RWPE2 (cell line): ENCODE measurements at regions not wholly inside any gene's neighbourhood (a gene's known extent, or its start where the extent isn't known, plus 50 kb on each side); places are given as distances from the start of the nearest gene placed in this dataset.
"Not testable (repeated sequence)": the region's sequence is repeated elsewhere in the genome, so short reads cannot be mapped to it uniquely, and the experiment has no call there.

Experiments
- ATAC-seq: fragments of 200-7000 bp; cut with Tn5 transposase; 3 replicates; pipeline ENCODE4 v1.9.1; 2021; ENCODE audit warnings: low read depth
- DNase-seq: peaks from one replicate; pipeline ENCODE4 v3.0.0-alpha.2; 2020; ENCODE audit warnings: low spot score
- H3K27ac ChIP-seq: fragments of 450-650 bp; 2 replicates; pipeline ENCODE4 v1.5.1; 2017; ENCODE audit warnings: mild to moderate bottlenecking; ENCODE audit not compliant: poor library complexity, severe bottlenecking
- H3K27me3 ChIP-seq: fragments of 250-450 bp; sonication (Bioruptor Pico); 2 replicates; pipeline ENCODE4 v1.5.1; 2021; ENCODE audit warnings: mild to moderate bottlenecking, moderate library complexity; ENCODE audit not compliant: insufficient read depth, poor library complexity, severe bottlenecking
- H3K36me3 ChIP-seq: fragments of 250-450 bp; sonication (Bioruptor Pico); 2 replicates; pipeline ENCODE4 v1.5.1; 2020; ENCODE audit warnings: low read depth, mild to moderate bottlenecking, moderate library complexity
- H3K4me1 ChIP-seq: fragments of 250-450 bp; sonication (Bioruptor Pico); 2 replicates; pipeline ENCODE4 v1.5.1; 2021; ENCODE audit warnings: mild to moderate bottlenecking, moderate library complexity; ENCODE audit not compliant: insufficient read depth, poor library complexity, severe bottlenecking
- H3K4me3 ChIP-seq: fragments of 250-450 bp; sonication (Bioruptor Pico); 2 replicates; pipeline ENCODE4 v1.5.1; 2021; ENCODE audit warnings: mild to moderate bottlenecking, moderate library complexity; ENCODE audit not compliant: severe bottlenecking
- H3K9me3 ChIP-seq: fragments of 250-450 bp; sonication (Bioruptor Pico); 2 replicates; pipeline ENCODE4 v1.5.1; 2021; ENCODE audit warnings: mild to moderate bottlenecking, moderate library complexity; ENCODE audit not compliant: severe bottlenecking
- TF ChIP-seq, protein P1 (sequence below): fragments of 450-650 bp; IDR thresholded peaks from one replicate; pipeline ENCODE4 v1.5.1; 2017; ENCODE audit warnings: mild to moderate bottlenecking, moderate library complexity; ENCODE audit not compliant: poor library complexity, severe bottlenecking

DNA sequence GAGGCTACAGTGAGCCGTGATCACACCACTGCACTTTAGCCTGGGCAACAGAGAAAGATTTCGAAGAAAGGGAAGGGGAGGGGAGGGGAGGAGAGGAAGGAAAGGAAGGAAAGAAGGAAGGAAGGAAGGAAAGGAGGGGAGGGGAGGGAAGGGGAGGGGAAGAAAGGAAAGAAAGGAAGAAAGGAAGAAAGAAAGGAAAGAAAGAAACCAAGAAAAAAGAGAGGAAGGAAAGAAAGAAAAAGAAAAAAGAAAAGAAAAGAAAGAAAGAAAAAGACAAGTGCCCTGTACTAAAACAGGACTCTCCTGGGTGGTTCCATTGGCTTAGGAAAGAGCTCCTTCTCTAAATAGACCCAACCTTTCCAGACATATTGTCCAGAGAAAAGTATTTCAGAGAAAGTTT is 136.6 kb downstream of the PXDC1 start:
- TF ChIP-seq, protein P1, sequence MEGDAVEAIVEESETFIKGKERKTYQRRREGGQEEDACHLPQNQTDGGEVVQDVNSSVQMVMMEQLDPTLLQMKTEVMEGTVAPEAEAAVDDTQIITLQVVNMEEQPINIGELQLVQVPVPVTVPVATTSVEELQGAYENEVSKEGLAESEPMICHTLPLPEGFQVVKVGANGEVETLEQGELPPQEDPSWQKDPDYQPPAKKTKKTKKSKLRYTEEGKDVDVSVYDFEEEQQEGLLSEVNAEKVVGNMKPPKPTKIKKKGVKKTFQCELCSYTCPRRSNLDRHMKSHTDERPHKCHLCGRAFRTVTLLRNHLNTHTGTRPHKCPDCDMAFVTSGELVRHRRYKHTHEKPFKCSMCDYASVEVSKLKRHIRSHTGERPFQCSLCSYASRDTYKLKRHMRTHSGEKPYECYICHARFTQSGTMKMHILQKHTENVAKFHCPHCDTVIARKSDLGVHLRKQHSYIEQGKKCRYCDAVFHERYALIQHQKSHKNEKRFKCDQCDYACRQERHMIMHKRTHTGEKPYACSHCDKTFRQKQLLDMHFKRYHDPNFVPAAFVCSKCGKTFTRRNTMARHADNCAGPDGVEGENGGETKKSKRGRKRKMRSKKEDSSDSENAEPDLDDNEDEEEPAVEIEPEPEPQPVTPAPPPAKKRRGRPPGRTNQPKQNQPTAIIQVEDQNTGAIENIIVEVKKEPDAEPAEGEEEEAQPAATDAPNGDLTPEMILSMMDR = no peak
- Histone ChIP-seq H3K4me1 (peaks cover 30% of the 10 kb centered on the region), H3K36me3 (no peaks in the 10 kb centered on the region), H3K9me3 (no peaks in the 10 kb centered on the region), H3K27ac (no peak overlapping the region), H3K27me3 (no peaks in the 10 kb centered on the region), H3K4me3 (no peak overlapping the region)
- DNase-seq (no peak), ATAC-seq (no peak)

DNA sequence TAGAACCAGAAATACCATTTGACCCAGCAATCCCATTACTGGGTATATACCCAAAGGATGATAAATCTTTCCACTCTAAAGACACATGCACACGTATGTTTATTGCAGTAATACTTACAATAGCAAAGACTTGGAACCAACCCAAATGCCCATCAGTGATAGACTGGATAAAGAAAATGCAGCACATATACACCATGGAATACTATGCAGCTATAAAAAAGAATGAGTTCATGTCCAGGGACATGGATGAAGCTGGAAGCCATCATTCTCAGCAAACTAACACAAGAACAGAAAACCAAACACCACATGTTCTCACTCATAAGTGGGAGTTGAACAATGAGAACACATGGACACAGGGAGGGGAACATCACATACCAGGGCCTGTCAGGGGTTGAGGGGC is 137.9 kb downstream of the PXDC1 start:
- Histone ChIP-seq H3K27ac (peak overlapping the region; percentile 88), H3K4me1 (peaks cover 37% of the 10 kb centered on the region)
- not testable (repeated sequence) for H3K4me3 ChIP-seq, H3K9me3 ChIP-seq, H3K27me3 ChIP-seq, H3K36me3 ChIP-seq, ATAC-seq, DNase-seq

DNA sequence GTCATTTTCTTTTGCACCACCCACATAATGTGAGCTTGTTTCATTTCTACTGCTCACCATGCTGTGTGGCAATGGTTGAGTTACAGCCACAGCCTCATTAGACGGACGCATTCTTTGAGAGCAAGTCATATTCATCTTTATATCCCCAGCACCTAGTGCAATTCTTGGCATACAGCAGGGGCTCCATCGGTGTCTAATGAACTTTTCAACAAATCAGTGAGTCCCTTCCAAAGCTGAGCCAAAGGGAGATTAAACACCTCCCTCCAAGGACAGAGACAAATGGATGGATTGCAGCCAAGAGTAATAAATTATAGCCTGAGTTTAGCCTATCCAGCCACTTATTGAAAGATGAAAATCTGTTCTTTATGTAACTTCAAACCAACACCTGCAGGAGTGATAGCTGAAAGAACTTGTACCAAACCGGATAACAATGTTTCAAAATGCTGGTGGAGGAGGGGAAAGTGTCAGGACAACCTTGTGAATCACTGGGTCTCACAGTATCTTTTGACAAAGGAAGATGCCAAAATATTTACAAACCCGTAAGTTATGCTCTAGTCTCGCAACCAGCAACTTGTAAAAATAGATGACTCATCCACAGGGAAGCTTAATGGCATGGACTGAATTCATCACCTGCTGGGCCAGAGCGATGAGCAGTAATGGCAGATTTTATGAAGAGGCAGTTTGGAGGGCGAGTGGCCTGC is 139.0 kb downstream of the PXDC1 start:
- ATAC-seq (peak; percentile 85), DNase-seq (no peak)
- TF ChIP-seq, protein P1 = no peak
- H3K27ac ChIP-seq = peak overlapping the region; percentile 88
- no peaks in the 10 kb centered on the region for H3K36me3 ChIP-seq
- no peaks in the 10 kb centered on the region for H3K27me3 ChIP-seq
- no peak overlapping the region for H3K4me3 ChIP-seq
- H3K9me3 ChIP-seq = no peaks in the 10 kb centered on the region
- H3K4me1 ChIP-seq = peaks cover 37% of the 10 kb centered on the region

DNA sequence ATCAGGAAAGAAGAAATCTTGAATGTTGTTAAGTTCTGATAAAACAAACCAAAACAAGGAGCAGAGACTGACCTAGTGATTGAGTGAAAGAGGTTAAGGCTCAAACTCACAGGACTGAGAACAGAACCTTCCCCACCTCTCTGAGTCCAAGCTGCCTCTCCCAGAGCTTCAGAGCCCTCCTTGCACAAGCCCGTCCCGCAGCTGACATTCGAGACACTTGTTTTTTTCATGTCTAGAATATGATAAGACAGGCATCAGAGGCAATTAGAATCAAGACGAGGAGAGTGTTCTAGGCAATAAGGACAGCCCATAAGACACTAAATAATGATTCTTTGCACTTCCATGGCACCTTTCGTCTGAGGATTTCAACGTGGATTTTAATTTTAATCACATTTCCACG is 140.6 kb downstream of the PXDC1 start:
- TF ChIP-seq, protein P1 = no peak
- H3K4me1 ChIP-seq = peaks cover 37% of the 10 kb centered on the region
- ATAC-seq = no peak
- H3K36me3 ChIP-seq = no peaks in the 10 kb centered on the region
- H3K4me3 ChIP-seq = no peak overlapping the region
- H3K27ac ChIP-seq = peak overlapping the region; percentile 88
- no peak for DNase-seq
- H3K9me3 ChIP-seq = no peaks in the 10 kb centered on the region
- H3K27me3 ChIP-seq = no peaks in the 10 kb centered on the region

DNA sequence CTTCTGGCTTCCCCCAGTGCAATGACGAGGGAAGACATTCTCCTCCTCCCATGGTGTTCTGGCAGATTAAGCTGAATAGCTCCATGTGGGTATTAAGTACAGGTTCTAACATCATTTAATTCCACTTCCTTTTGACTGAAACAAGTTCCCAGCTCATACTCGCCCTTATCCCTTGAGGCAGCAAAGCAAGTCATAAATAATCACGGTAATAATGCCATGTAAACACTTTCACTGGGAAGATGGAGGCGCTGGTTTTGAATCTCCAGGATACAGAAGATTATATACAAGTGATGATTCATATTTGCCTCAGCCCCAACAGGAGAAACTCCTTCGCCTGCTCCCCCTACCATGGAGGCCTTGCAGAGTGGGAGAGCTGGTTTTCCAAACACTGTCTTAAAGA is 141.3 kb downstream of the PXDC1 start:
- H3K4me1 ChIP-seq = peaks cover 37% of the 10 kb centered on the region
- DNase-seq (no peak), ATAC-seq (peak; percentile 61)
- H3K4me3 ChIP-seq = no peak overlapping the region
- H3K27ac ChIP-seq = peak overlapping the region; percentile 88
- TF ChIP-seq, protein P1 = no peak
- no peaks in the 10 kb centered on the region for H3K27me3 ChIP-seq
- H3K9me3 ChIP-seq = no peaks in the 10 kb centered on the region
- no peaks in the 10 kb centered on the region for H3K36me3 ChIP-seq
